ENCODE measurements at regions not wholly inside any gene's neighbourhood (a gene's known extent, or its start where the extent isn't known, plus 50 kb on each side); places are given as distances from the start of the nearest gene placed in this dataset.

GRCh38 chr9:87054999-87055686 lies 107.8 kb upstream of the GAS1 start:
- DNase-seq (ENCODE audit: insufficient read length, low spot score, missing footprints) = no peak
- no peaks in the 10 kb centered on the region for H3K4me1 ChIP-seq (ENCODE audit: insufficient read depth, low read length)

GRCh38 chr9:87059772-87060171 lies 112.5 kb upstream of the GAS1 start:
- no peaks in the 10 kb centered on the region for H3K36me3 ChIP-seq (ENCODE audit: insufficient read depth, low read length)
- H3K4me2 ChIP-seq (ENCODE audit: insufficient read depth, low read length) = no peak overlapping the region
- peaks cover 23% of the 10 kb centered on the region for H3K4me1 ChIP-seq (ENCODE audit: insufficient read depth, low read length)
- no peak overlapping the region for H2AFZ ChIP-seq (ENCODE audit: low read length)
- H3K9me3 ChIP-seq (ENCODE audit: low read depth, low read length) = no peaks in the 10 kb centered on the region
- H4K20me1 ChIP-seq (ENCODE audit: insufficient read depth, low read length) = no peaks in the 10 kb centered on the region
- H3K4me3 ChIP-seq (ENCODE audit: insufficient read depth, low read length) = no peak overlapping the region
- H3K27ac ChIP-seq (ENCODE audit: low read depth, low read length) = no peak overlapping the region
- no peak for DNase-seq (ENCODE audit: insufficient read length, low spot score, missing footprints)
- no peaks in the 10 kb centered on the region for H3K79me2 ChIP-seq (ENCODE audit: insufficient read depth, low read length)
- no peaks in the 10 kb centered on the region for H3K27me3 ChIP-seq (ENCODE audit: insufficient read depth, low read length)
- TF ChIP-seq CTCF (IDR thresholded peaks at IDR 0.05; ENCODE audit: extremely low read depth, low read depth, low read length) = no peak

More at GRCh38 chr9:87054999-87055686, 107.8 kb upstream of the GAS1 start:
- Histone ChIP-seq H3K79me2 (ENCODE audit: insufficient read depth, low read length) (no peaks in the 10 kb centered on the region), H3K27me3 (ENCODE audit: insufficient read depth, low read length) (no peaks in the 10 kb centered on the region), H2AFZ (ENCODE audit: low read length) (peak overlapping the region; percentile 17), H4K20me1 (ENCODE audit: insufficient read depth, low read length) (no peaks in the 10 kb centered on the region), H3K9me3 (ENCODE audit: low read depth, low read length) (no peaks in the 10 kb centered on the region), H3K27ac (ENCODE audit: low read depth, low read length) (no peak overlapping the region), H3K4me3 (ENCODE audit: insufficient read depth, low read length) (no peak overlapping the region), H3K36me3 (ENCODE audit: insufficient read depth, low read length) (no peaks in the 10 kb centered on the region), H3K4me2 (ENCODE audit: insufficient read depth, low read length) (no peak overlapping the region)
- no peak for TF ChIP-seq CTCF (IDR thresholded peaks at IDR 0.05; ENCODE audit: extremely low read depth, low read depth, low read length)

GRCh38 chr9:87062746-87063145 lies 115.4 kb upstream of the GAS1 start:
- H3K36me3 ChIP-seq (ENCODE audit: insufficient read depth, low read length) = no peaks in the 10 kb centered on the region
- DNase-seq (ENCODE audit: insufficient read length, low spot score, missing footprints) = no peak
- H2AFZ ChIP-seq (ENCODE audit: low read length) = no peak overlapping the region
- H3K27ac ChIP-seq (ENCODE audit: low read depth, low read length) = peak overlapping the region; percentile 82
- H3K9me3 ChIP-seq (ENCODE audit: low read depth, low read length) = no peaks in the 10 kb centered on the region
- H3K4me3 ChIP-seq (ENCODE audit: insufficient read depth, low read length) = peak overlapping the region; percentile 37
- H3K4me2 ChIP-seq (ENCODE audit: insufficient read depth, low read length) = peak overlapping the region; percentile 64
- no peaks in the 10 kb centered on the region for H3K27me3 ChIP-seq (ENCODE audit: insufficient read depth, low read length)
- TF ChIP-seq CTCF (IDR thresholded peaks at IDR 0.05; ENCODE audit: extremely low read depth, low read depth, low read length) = no peak
- no peaks in the 10 kb centered on the region for H4K20me1 ChIP-seq (ENCODE audit: insufficient read depth, low read length)
- H3K4me1 ChIP-seq (ENCODE audit: insufficient read depth, low read length) = peaks cover 23% of the 10 kb centered on the region
- H3K79me2 ChIP-seq (ENCODE audit: insufficient read depth, low read length) = no peaks in the 10 kb centered on the region

- TF ChIP-seq CTCF (IDR thresholded peaks at IDR 0.05; ENCODE audit: extremely low read depth, low read depth, low read length) = no peak
- H3K27me3 ChIP-seq (ENCODE audit: insufficient read depth, low read length) = no peaks in the 10 kb centered on the region
- peaks cover 23% of the 10 kb centered on the region for H3K4me1 ChIP-seq (ENCODE audit: insufficient read depth, low read length)
- H3K79me2 ChIP-seq (ENCODE audit: insufficient read depth, low read length) = no peaks in the 10 kb centered on the region
- no peaks in the 10 kb centered on the region for H3K36me3 ChIP-seq (ENCODE audit: insufficient read depth, low read length)
- H3K4me3 ChIP-seq (ENCODE audit: insufficient read depth, low read length) = peak overlapping the region; percentile 37
- H3K9me3 ChIP-seq (ENCODE audit: low read depth, low read length) = no peaks in the 10 kb centered on the region
- no peak overlapping the region for H2AFZ ChIP-seq (ENCODE audit: low read length)
- peak overlapping the region; percentile 82 for H3K27ac ChIP-seq (ENCODE audit: low read depth, low read length)
- no peaks in the 10 kb centered on the region for H4K20me1 ChIP-seq (ENCODE audit: insufficient read depth, low read length)
- H3K4me2 ChIP-seq (ENCODE audit: insufficient read depth, low read length) = peak overlapping the region; percentile 64
- DNase-seq (ENCODE audit: insufficient read length, low spot score, missing footprints) = peak; percentile 73
Observed at GRCh38 chr9:87063246-87063645, 115.9 kb upstream of the GAS1 start.

All from osteoblast (primary cell).